ENCODE measurements at regions not wholly inside any gene's neighbourhood (a gene's known extent, or its start where the extent isn't known, plus 50 kb on each side); places are given as distances from the start of the nearest gene placed in this dataset.
"Not testable (repeated sequence)": the region's sequence is repeated elsewhere in the genome, so short reads cannot be mapped to it uniquely, and the experiment has no call there.

DNA sequence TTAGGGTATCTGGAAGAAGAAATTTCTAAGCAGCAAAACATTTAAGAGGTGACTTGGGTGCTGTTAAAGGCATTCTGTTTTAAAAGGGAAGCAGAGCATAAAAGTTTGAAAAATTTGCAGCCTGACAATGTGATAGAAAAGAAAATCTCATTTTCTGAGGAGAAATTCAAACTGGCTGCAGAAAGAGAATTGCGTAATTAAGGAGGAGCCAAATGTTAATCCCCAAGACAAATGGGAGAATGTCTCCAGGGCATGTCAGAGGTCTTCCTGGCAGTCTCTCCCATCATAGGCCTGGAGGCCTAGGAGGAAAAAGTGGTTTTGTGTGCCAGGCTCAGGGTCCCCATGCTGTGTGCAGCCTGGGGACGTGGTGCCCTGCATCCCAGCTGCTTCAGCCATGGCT lies 230.6 kb downstream of the TAF11L14 start:
- not testable (repeated sequence) for H3K4me3 ChIP-seq (ENCODE audit: low read length); H3K27me3 ChIP-seq (ENCODE audit: insufficient read depth, low read length); H3K9me3 ChIP-seq (ENCODE audit: insufficient read depth, low read depth, low read length); H3K4me1 ChIP-seq (ENCODE audit: insufficient read depth, low read length); H3K36me3 ChIP-seq (ENCODE audit: insufficient read depth, low read depth, low read length); H3K9ac ChIP-seq (ENCODE audit: low read depth, low read length); H3K27ac ChIP-seq (ENCODE audit: low read length)

DNA sequence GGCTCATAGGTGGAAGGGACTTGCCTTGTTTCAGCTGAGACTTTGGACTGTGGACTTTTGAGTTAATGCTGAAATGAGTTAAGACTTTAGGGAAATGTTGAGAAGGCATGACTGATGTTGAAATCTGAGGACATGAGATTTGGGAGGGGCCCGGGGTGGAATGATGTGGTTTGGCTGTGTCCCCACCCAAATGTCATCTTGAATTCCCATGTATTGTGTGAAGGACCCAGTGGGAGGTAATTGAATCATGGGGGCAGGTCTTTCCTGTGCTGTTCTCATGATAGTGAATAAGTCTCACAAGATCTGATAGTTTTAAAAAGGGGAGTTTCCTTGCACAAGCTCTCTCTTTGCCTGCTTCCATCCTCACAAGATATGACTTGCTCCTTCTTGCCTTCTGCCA lies 231.7 kb downstream of the TAF11L14 start:
- H3K27me3 ChIP-seq (ENCODE audit: insufficient read depth, low read length); H3K9me3 ChIP-seq (ENCODE audit: insufficient read depth, low read depth, low read length); H3K36me3 ChIP-seq (ENCODE audit: insufficient read depth, low read depth, low read length); H3K4me3 ChIP-seq (ENCODE audit: low read length); H3K4me1 ChIP-seq (ENCODE audit: insufficient read depth, low read length); H3K27ac ChIP-seq (ENCODE audit: low read length); H3K9ac ChIP-seq (ENCODE audit: low read depth, low read length): not testable (repeated sequence)

DNA sequence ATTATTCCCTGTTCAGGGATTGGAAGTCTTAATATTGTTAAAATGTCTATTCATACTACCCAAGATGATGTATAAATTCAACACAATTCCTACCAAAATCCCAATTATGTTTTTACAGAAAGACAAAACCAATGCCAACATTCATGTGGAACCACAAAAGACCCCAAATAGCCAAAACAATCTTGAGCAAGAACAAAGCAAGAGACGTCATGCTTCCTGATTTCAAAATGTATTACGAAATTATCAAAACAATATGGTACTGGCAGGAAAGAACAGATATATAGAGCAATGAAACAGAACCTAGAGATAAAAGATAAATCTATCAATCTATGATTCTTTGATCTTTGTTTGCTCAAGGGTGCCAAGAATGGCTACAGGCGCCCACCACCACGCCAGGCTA lies 237.9 kb downstream of the TAF11L14 start:
- H3K9me3 ChIP-seq (ENCODE audit: insufficient read depth, low read depth, low read length): no peaks in the 10 kb centered on the region
- H3K4me1 ChIP-seq (ENCODE audit: insufficient read depth, low read length): no peaks in the 10 kb centered on the region
- H3K27me3 ChIP-seq (ENCODE audit: insufficient read depth, low read length): no peaks in the 10 kb centered on the region
- no peak overlapping the region for H3K9ac ChIP-seq (ENCODE audit: low read depth, low read length)
- no peak overlapping the region for H3K4me3 ChIP-seq (ENCODE audit: low read length)
- no peaks in the 10 kb centered on the region for H3K36me3 ChIP-seq (ENCODE audit: insufficient read depth, low read depth, low read length)
- no peak overlapping the region for H3K27ac ChIP-seq (ENCODE audit: low read length)

DNA sequence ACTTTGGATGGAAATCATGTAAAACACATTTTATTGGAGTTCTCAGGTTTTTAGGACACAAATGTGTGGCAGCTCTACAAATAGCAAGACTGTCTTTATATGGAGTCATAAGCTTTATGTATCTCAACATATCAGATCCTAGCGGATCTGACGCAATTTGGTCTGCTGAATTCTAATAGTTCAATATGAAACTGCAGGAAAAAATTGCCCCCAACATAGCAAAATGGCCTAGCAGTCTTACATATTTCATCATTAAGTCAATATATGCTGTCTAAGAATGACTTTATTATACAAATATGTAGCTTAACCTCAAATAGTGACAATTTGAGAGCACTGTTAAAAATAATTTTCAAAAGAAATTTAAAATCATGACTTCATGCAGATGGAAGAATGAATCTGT lies 244.3 kb downstream of the TAF11L14 start:
- Histone ChIP-seq H3K4me1 (ENCODE audit: insufficient read depth, low read length) (0 out of 2 replicates have a peak, but pooled peaks cover 3% of the 10 kb centered on the region), H3K9ac (ENCODE audit: low read depth, low read length) (no peak overlapping the region), H3K36me3 (ENCODE audit: insufficient read depth, low read depth, low read length) (no peaks in the 10 kb centered on the region), H3K27me3 (ENCODE audit: insufficient read depth, low read length) (no peaks in the 10 kb centered on the region), H3K9me3 (ENCODE audit: insufficient read depth, low read depth, low read length) (no peaks in the 10 kb centered on the region), H3K4me3 (ENCODE audit: low read length) (no peak overlapping the region), H3K27ac (ENCODE audit: low read length) (no peak overlapping the region)

DNA sequence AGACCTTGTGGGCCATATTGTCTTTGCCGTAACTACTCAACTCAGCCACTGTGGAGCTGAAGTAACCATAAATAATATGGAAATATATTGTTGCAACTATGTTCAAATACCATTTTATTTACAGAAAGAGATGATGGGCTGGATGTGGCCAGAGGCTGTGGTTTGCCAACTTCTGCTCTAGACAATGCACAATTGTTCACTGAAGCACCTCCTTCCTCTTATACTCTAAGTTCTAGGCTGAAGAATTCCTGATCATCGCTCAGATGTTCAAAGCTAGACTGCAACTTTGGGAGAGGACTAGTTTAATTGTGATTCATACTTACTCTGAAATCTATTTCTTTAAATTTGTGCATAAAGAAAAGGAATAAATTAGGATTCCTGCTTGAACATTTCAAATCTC lies 245.0 kb downstream of the TAF11L14 start:
- no peaks in the 10 kb centered on the region for H3K27me3 ChIP-seq (ENCODE audit: insufficient read depth, low read length)
- no peak overlapping the region for H3K4me3 ChIP-seq (ENCODE audit: low read length)
- H3K36me3 ChIP-seq (ENCODE audit: insufficient read depth, low read depth, low read length): no peaks in the 10 kb centered on the region
- no peak overlapping the region for H3K9ac ChIP-seq (ENCODE audit: low read depth, low read length)
- 0 out of 2 replicates have a peak, but pooled peaks cover 3% of the 10 kb centered on the region for H3K4me1 ChIP-seq (ENCODE audit: insufficient read depth, low read length)
- H3K9me3 ChIP-seq (ENCODE audit: insufficient read depth, low read depth, low read length): no peaks in the 10 kb centered on the region
- H3K27ac ChIP-seq (ENCODE audit: low read length): no peak overlapping the region

DNA sequence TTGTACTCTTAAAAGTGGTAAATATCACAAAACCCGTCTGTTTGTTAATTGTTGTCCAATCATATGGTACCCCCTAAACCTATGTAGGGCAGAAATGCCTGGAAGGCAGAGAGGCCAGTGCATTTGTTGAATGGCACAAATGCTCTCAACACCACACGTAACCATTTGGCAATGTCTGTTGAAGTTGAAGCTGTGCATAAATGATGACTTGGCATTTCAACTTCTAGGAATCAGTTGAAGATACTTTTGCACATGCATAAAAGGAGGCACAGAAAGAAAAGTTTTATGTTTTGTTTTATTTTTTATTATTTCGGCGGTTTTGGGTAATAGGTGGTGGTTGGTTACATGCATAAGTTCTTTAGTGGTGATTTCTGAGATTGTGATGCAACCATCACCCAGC lies 246.6 kb downstream of the TAF11L14 start:
- Histone ChIP-seq H3K27me3 (ENCODE audit: insufficient read depth, low read length) (no peaks in the 10 kb centered on the region), H3K4me3 (ENCODE audit: low read length) (no peak overlapping the region), H3K9ac (ENCODE audit: low read depth, low read length) (no peak overlapping the region), H3K36me3 (ENCODE audit: insufficient read depth, low read depth, low read length) (no peaks in the 10 kb centered on the region), H3K27ac (ENCODE audit: low read length) (no peak overlapping the region), H3K4me1 (ENCODE audit: insufficient read depth, low read length) (0 out of 2 replicates have a peak, but pooled peaks cover 3% of the 10 kb centered on the region), H3K9me3 (ENCODE audit: insufficient read depth, low read depth, low read length) (no peaks in the 10 kb centered on the region)

DNA sequence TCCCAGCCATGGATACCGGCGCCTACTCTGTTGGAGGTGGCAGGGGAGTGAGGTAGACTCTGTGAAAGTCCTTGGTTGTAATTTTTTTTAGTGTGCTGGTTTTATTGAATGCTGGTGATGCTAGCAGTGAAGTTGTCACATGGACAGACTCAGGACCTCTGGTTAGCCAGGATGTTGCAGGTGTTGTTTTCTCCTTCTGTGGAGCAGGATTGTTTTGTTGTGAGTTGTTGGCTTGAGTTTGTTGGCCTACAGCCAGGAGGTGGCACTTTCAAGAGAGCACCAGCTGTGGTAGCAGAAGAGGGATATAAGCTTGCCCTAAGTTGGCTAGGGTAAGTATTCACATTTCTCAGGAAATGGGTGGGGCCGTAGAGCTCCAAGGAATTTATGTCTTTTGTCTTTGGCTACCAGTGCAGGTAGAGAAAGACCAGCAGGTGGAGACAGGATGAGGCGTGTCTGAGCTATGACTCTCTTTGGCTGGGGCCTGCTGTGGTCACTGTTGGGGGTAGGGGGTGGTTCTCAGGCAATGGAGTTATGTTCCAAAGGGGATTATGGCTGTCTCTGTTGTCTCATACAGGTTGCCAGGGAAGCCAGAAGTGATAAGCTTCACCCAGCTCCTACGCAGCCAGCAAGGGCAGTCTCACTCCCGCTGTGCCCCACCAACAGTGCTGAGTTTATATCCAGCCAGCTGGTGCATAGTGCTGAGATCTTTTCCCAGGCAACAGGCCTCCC lies 248.7 kb downstream of the TAF11L14 start:
- no peak overlapping the region for H3K9ac ChIP-seq (ENCODE audit: low read depth, low read length)
- H3K27me3 ChIP-seq (ENCODE audit: insufficient read depth, low read length): no peaks in the 10 kb centered on the region
- no peak overlapping the region for H3K4me3 ChIP-seq (ENCODE audit: low read length)
- no peak overlapping the region for H3K27ac ChIP-seq (ENCODE audit: low read length)
- no peaks in the 10 kb centered on the region for H3K36me3 ChIP-seq (ENCODE audit: insufficient read depth, low read depth, low read length)
- H3K9me3 ChIP-seq (ENCODE audit: insufficient read depth, low read depth, low read length): no peaks in the 10 kb centered on the region
- H3K4me1 ChIP-seq (ENCODE audit: insufficient read depth, low read length): 0 out of 2 replicates have a peak, but pooled peaks cover 3% of the 10 kb centered on the region

DNA sequence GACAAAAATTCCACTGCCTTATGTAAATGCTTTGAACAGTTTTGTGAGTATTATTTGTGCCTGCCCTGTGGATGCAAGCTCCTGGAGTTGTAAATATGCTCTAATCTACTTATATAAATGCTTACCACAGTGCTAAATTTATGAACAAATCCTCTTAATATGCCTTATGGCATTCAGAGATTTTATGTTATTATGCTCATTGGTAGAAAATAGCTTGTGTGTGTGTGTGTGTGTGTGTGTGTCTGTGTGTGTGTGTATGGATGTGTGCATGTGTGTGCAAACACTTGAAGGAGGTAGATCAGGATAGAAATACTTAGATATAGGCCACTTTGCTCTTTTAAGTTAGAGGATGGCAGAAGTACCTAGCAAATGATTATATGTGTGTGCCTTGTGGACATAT lies 253.9 kb downstream of the TAF11L14 start:
- no peaks in the 10 kb centered on the region for H3K4me1 ChIP-seq (ENCODE audit: insufficient read depth, low read length)
- H3K9me3 ChIP-seq (ENCODE audit: insufficient read depth, low read depth, low read length): no peaks in the 10 kb centered on the region
- no peak overlapping the region for H3K27ac ChIP-seq (ENCODE audit: low read length)
- no peaks in the 10 kb centered on the region for H3K27me3 ChIP-seq (ENCODE audit: insufficient read depth, low read length)
- no peak overlapping the region for H3K9ac ChIP-seq (ENCODE audit: low read depth, low read length)
- no peak overlapping the region for H3K4me3 ChIP-seq (ENCODE audit: low read length)
- no peaks in the 10 kb centered on the region for H3K36me3 ChIP-seq (ENCODE audit: insufficient read depth, low read depth, low read length)

DNA sequence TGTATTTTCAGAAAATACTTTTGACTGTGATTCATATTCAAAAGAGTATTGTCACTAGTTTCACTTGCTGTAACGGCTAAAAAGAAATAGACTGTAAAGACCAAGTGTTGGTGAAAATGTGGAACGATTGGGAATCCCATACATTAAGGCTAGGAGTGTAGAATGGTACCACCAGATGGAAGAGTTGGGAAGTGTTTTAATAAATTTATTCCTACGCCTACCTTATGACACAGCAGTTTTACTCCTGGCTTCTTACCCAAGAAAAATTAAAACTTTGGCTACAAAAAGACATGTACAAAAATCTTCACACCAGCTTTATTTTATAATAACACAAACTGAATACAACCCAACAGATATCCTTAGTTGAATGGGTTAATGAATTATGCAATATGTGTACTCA lies 256.2 kb downstream of the TAF11L14 start:
- Histone ChIP-seq H3K4me1 (ENCODE audit: insufficient read depth, low read length) (no peaks in the 10 kb centered on the region), H3K9ac (ENCODE audit: low read depth, low read length) (no peak overlapping the region), H3K27me3 (ENCODE audit: insufficient read depth, low read length) (no peaks in the 10 kb centered on the region), H3K36me3 (ENCODE audit: insufficient read depth, low read depth, low read length) (no peaks in the 10 kb centered on the region), H3K27ac (ENCODE audit: low read length) (no peak overlapping the region), H3K4me3 (ENCODE audit: low read length) (no peak overlapping the region), H3K9me3 (ENCODE audit: insufficient read depth, low read depth, low read length) (no peaks in the 10 kb centered on the region)

DNA sequence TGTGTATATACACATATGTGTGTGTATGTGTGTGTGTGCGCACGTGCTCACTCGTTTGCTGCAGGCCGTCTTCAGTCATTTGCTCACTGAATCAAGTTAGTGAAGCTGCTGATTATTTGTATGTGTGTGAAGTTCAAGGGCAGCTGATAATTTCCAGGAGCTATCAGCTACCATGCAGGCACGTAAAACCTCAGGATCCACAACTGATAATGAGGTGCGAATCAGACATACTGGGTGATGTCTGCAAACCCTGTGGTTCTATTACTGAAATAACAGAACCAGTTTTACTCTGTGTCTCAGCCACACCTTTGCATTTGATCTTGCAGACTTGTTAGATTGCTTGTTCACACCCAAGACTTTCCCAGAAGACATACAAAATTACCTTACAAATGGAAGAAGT lies 257.6 kb downstream of the TAF11L14 start:
- Histone ChIP-seq H3K9me3 (ENCODE audit: insufficient read depth, low read depth, low read length) (no peaks in the 10 kb centered on the region), H3K27ac (ENCODE audit: low read length) (no peak overlapping the region), H3K4me3 (ENCODE audit: low read length) (no peak overlapping the region), H3K4me1 (ENCODE audit: insufficient read depth, low read length) (no peaks in the 10 kb centered on the region), H3K9ac (ENCODE audit: low read depth, low read length) (no peak overlapping the region), H3K27me3 (ENCODE audit: insufficient read depth, low read length) (no peaks in the 10 kb centered on the region), H3K36me3 (ENCODE audit: insufficient read depth, low read depth, low read length) (no peaks in the 10 kb centered on the region)

DNA sequence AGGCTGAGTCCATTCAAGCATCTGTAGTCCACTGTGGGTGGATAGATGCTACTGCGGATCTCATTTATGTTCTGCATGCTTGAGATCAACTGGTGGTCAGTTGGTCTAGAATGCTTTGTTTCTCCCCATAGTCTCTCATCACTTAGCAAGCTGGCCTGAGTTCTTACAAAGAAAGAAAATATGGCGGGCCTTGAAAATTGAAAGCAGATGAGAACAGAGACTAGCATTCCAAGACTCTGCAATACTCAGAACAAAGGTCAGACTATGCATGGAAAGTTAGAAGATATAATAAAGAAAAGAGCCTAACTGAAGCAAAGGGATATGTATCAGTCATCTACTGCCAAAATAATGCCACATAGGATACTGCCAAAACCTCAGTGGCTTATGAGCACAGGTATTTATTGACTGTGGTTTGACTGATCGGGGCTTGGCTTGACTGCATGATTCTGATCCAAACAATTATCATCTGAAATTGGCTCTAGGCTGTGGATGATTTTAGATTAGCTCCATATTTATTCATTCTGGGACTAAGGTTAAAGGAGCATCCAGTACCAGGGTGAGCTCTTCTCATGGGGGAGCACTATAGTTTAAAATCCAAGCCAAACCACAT lies 258.9 kb downstream of the TAF11L14 start:
- Histone ChIP-seq H3K9ac (ENCODE audit: low read depth, low read length) (no peak overlapping the region), H3K27ac (ENCODE audit: low read length) (no peak overlapping the region), H3K27me3 (ENCODE audit: insufficient read depth, low read length) (no peaks in the 10 kb centered on the region), H3K4me1 (ENCODE audit: insufficient read depth, low read length) (no peaks in the 10 kb centered on the region), H3K4me3 (ENCODE audit: low read length) (no peak overlapping the region), H3K36me3 (ENCODE audit: insufficient read depth, low read depth, low read length) (no peaks in the 10 kb centered on the region), H3K9me3 (ENCODE audit: insufficient read depth, low read depth, low read length) (no peaks in the 10 kb centered on the region)

DNA sequence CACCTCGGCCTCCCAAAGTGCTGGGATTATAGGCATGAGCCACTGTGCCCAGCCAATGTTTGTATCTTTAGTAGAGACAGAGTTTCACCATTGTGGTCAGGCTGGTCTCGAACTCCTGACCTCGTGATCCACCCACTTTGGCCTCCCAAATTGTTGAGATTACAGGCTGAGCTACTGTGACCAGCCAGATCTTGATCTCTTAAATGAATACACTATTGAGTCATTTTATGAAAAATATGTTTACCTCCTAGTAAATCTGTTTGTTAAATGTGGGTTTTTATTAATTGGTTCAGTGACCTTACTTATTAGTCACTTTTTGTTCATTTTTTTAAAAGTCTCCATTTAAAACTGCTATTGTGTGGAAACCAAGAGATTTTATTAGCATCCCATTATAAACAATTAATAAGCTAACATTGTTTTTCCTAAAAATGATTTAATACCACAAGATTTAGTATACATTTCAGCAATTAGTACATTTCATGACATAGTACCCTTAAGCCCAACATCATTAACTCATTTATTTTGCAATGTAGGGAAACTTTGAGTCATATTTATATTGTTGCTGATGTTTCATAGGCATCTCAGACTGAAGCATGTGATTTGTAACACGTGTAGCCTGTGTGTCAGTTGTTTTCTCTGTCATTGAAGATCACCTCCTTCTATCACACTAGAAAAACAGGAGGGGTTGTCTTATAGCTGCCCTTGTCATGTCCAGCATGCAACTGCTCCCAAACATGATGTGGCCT lies 261.2 kb downstream of the TAF11L14 start:
- Histone ChIP-seq H3K27me3 (ENCODE audit: insufficient read depth, low read length) (no peaks in the 10 kb centered on the region), H3K4me1 (ENCODE audit: insufficient read depth, low read length) (no peaks in the 10 kb centered on the region), H3K27ac (ENCODE audit: low read length) (no peak overlapping the region)

More for the DNA sequence above, 261.2 kb downstream of the TAF11L14 start:
- no peaks in the 10 kb centered on the region for H3K36me3 ChIP-seq (ENCODE audit: insufficient read depth, low read depth, low read length)
- H3K9me3 ChIP-seq (ENCODE audit: insufficient read depth, low read depth, low read length): no peaks in the 10 kb centered on the region
- H3K9ac ChIP-seq (ENCODE audit: low read depth, low read length): no peak overlapping the region
- no peak overlapping the region for H3K4me3 ChIP-seq (ENCODE audit: low read length)

Data from iPS-20b (cell line).